AG04450 (cell line): ENCODE measurements at regions not wholly inside any gene's neighbourhood (a gene's known extent, or its start where the extent isn't known, plus 50 kb on each side); places are given as distances from the start of the nearest gene placed in this dataset.

Source experiments
- CTCF ChIA-PET: fragments of 300-600, 350-600 bp; formaldehyde crosslinking; extraction: SDS; loops from one replicate; lab custom pipeline; 2022; ENCODE audit warnings: antibody characterized with exemption, inconsistent platforms; lab: Charles Lee
- POLR2A ChIA-PET: fragments of 350-600 bp; formaldehyde crosslinking; extraction: SDS; loops from one replicate; lab custom pipeline; 2021; ENCODE audit warnings: antibody characterized with exemption, inconsistent platforms; lab: Yijun Ruan, JAX
- DNase-seq: peaks from one replicate; pipeline ENCODE4 v3.0.0-alpha.2; 2011; ENCODE audit warnings: low read depth, low spot score
- H3K27ac ChIP-seq: one replicate; pipeline ENCODE4 v1.5.1; 2012; ENCODE audit warnings: low read depth, low read length, control low read depth
- H3K27me3 ChIP-seq: one replicate; pipeline ENCODE4 v1.6.0; 2012; ENCODE audit warnings: low read length; ENCODE audit not compliant: control insufficient read depth, insufficient read depth
- H3K4me3 ChIP-seq: 2 replicates; pipeline ENCODE4 v1.5.1; 2011; ENCODE audit warnings: mild to moderate bottlenecking, low read depth, low read length, control low read depth
- H3K9me3 ChIP-seq: 2 replicates; pipeline ENCODE4 v1.5.1; 2012; ENCODE audit warnings: low read length; ENCODE audit not compliant: control insufficient read depth, insufficient read depth
- TF ChIP-seq, protein P1 (sequence below): IDR thresholded peaks from 2 replicates; pipeline ENCODE4 v1.5.1; 2011; ENCODE audit warnings: low read depth, low read length, control low read depth, inconsistent platforms

GRCh38 chr4:10979032-10979431, 294.5 kb upstream of the CLNK start:
- POLR2A ChIA-PET = no interaction called here
- CTCF ChIA-PET = no interaction called here
- no peak for DNase-seq

DNA sequence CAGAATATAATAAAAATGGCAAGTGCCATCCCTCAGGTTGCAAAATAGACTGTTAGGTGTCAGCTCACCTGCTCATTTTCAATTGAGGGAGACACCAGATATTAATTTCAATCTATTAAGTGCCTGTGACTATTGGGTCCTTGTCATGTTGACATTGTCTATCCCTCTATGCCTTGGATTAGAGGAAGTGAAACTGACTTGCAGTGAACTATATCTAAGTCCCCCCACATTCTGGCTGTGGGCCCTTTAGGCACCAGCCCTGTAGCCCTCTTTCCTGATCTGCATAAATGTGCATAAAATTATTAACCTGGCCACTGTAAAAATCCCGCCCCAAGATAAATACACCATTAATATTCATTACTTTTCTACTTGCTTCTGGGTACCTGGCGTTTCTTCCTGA, 293.0 kb upstream of the CLNK start:
- POLR2A ChIA-PET = no interaction called here
- H3K27ac ChIP-seq = no peak overlapping the region

More at GRCh38 chr4:10979032-10979431, 294.5 kb upstream of the CLNK start:
- no peak overlapping the region for H3K4me3 ChIP-seq
- no peaks in the 10 kb centered on the region for H3K9me3 ChIP-seq
- TF ChIP-seq, protein P1, sequence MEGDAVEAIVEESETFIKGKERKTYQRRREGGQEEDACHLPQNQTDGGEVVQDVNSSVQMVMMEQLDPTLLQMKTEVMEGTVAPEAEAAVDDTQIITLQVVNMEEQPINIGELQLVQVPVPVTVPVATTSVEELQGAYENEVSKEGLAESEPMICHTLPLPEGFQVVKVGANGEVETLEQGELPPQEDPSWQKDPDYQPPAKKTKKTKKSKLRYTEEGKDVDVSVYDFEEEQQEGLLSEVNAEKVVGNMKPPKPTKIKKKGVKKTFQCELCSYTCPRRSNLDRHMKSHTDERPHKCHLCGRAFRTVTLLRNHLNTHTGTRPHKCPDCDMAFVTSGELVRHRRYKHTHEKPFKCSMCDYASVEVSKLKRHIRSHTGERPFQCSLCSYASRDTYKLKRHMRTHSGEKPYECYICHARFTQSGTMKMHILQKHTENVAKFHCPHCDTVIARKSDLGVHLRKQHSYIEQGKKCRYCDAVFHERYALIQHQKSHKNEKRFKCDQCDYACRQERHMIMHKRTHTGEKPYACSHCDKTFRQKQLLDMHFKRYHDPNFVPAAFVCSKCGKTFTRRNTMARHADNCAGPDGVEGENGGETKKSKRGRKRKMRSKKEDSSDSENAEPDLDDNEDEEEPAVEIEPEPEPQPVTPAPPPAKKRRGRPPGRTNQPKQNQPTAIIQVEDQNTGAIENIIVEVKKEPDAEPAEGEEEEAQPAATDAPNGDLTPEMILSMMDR = no peak
- no peaks in the 10 kb centered on the region for H3K27me3 ChIP-seq
- H3K27ac ChIP-seq = no peak overlapping the region

GRCh38 chr4:10974371-10974770, 289.8 kb upstream of the CLNK start:
- Histone ChIP-seq H3K9me3 (no peaks in the 10 kb centered on the region), H3K4me3 (no peak overlapping the region), H3K27me3 (no peaks in the 10 kb centered on the region), H3K27ac (no peak overlapping the region)
- TF ChIP-seq, protein P1 = no peak
- DNase-seq = no peak
- POLR2A ChIA-PET = no interaction called here
- CTCF ChIA-PET = no interaction called here

More for the DNA sequence above, 293.0 kb upstream of the CLNK start:
- Histone ChIP-seq H3K27me3 (no peaks in the 10 kb centered on the region), H3K4me3 (no peak overlapping the region), H3K9me3 (no peaks in the 10 kb centered on the region)
- DNase-seq = no peak
- CTCF ChIA-PET = no interaction called here
- TF ChIP-seq, protein P1 = no peak

DNA sequence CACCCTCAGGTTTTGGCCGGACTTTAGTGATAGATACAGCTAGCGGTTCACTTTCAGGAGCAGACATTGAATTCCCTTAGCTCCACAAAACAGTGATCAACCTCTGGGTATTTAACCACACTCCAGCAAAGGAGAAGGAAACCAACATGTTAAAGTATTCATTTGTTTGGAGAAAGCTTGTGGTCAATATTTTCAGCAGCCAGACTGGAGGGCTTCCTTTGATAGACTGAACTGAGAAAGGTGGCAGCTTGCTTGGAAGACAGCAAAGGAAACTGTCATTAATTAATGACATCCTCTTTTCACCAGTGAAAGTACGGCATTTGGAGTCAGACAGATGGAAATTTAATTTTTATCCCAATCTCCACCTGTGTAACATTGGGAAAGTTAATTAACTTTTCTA, 289.1 kb upstream of the CLNK start:
- ChIA-PET POLR2A (no interaction called here), CTCF (no interaction called here)
- no peak overlapping the region for H3K27ac ChIP-seq
- H3K9me3 ChIP-seq = no peaks in the 10 kb centered on the region
- no peak overlapping the region for H3K4me3 ChIP-seq
- TF ChIP-seq, protein P1 = no peak
- no peak for DNase-seq
- H3K27me3 ChIP-seq = no peaks in the 10 kb centered on the region

DNA sequence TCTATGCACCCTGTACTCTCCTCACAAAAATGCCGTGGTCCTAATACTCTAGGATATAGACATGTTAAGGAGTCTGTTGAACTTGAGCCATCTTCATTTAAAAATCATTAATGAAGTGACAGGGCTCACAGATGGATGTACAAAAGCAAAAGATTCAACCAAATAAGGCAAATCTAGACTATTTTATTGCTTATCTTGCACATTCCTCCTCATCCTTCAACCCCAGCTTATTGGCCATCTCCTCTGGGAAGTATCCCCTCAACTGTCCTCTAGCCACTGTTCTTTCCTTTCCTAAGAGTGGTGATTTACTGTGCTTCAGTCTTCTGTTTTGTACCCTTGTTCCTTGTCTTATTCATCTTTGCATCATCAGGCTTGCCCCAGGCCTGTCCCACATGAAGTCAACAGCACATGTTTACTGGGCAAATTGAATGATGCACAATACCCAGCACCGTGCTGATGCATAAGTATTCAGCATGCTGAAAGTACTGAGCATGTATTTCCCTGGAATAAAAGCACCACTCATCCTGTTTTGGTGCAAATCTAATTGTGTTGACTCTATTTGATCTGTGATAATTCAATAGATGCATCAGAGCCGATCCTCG, 287.3 kb upstream of the CLNK start:
- CTCF ChIA-PET = no interaction called here

More for the DNA sequence above, 287.3 kb upstream of the CLNK start:
- TF ChIP-seq, protein P1 = no peak
- H3K27ac ChIP-seq = no peak overlapping the region
- POLR2A ChIA-PET = no interaction called here
- no peaks in the 10 kb centered on the region for H3K27me3 ChIP-seq
- H3K4me3 ChIP-seq = no peak overlapping the region
- H3K9me3 ChIP-seq = no peaks in the 10 kb centered on the region
- no peak for DNase-seq
